Prostate gland (tissue), 2 donors: ENCODE measurements at regions not wholly inside any gene's neighbourhood (a gene's known extent, or its start where the extent isn't known, plus 50 kb on each side); places are given as distances from the start of the nearest gene placed in this dataset.

Source experiments
- POLR2A ChIP-seq: fragments of 450-650 bp; IDR thresholded peaks from one replicate; pipeline ENCODE4 v1.6.1; 2016; ENCODE audit warnings: antibody characterized with exemption, mild to moderate bottlenecking
- POLR2AphosphoS5 ChIP-seq: sonication (generic); formaldehyde crosslinking; IDR thresholded peaks from one replicate; pipeline ENCODE4 v1.6.1; 2017; ENCODE audit warnings: antibody characterized with exemption
- TF ChIP-seq, protein P1 (sequence below), 4 experiments: fragments of 200-600 bp in 2 of 4; fragments of 450-650 bp in 2 of 4; sonication (generic) in 2 of 4; IDR thresholded peaks; 1 replicate in 3 of 4; 2 replicates in 1 of 4; pipeline ENCODE4 v1.5.1; 2016 to 2019; ENCODE audit warnings: antibody characterized with exemption in 4 of 4, mild to moderate bottlenecking in 2 of 4, moderate library complexity in 2 of 4

DNA sequence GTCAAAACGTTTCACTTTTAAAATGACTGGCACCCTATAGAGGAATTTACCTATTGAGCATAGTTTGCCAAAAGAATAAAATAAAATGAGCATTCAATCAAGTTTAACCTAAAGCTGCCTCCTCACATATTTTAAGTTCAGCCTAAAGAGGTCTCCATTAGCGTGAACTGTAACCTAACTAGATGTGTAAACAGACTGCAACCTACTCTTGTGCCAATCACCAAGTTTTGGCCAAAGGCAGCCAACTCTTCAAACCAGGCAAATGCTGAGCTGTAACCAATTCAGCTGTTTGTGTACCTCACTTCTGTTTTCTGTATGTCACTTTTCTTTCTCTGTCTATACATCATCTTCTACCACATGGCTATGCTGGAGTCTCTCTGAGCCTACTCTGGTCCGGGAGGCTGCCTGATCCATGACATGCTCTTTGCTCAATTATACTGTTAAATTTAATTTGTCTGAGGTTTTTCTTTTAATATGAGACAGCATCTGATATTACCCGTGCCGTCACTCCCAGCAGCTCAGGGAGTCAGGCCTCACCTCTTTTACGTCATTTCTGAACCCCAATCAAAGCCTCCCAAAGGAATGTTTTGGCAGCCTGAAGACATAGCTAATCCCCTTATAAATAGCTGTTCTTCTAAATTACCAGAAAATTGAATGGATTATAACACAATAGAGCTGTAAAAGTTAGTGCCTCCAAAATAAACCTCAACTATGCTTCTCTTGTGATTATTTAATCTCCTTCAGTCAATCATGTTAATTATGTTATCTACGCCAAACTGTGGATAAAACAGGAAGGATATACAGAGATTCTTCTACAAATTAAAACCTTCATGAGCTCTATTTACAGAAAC is 81.0 kb upstream of the NR5A2 start:
- no peak for TF ChIP-seq POLR2AphosphoS5
- TF ChIP-seq, protein P1, sequence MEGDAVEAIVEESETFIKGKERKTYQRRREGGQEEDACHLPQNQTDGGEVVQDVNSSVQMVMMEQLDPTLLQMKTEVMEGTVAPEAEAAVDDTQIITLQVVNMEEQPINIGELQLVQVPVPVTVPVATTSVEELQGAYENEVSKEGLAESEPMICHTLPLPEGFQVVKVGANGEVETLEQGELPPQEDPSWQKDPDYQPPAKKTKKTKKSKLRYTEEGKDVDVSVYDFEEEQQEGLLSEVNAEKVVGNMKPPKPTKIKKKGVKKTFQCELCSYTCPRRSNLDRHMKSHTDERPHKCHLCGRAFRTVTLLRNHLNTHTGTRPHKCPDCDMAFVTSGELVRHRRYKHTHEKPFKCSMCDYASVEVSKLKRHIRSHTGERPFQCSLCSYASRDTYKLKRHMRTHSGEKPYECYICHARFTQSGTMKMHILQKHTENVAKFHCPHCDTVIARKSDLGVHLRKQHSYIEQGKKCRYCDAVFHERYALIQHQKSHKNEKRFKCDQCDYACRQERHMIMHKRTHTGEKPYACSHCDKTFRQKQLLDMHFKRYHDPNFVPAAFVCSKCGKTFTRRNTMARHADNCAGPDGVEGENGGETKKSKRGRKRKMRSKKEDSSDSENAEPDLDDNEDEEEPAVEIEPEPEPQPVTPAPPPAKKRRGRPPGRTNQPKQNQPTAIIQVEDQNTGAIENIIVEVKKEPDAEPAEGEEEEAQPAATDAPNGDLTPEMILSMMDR (IDR thresholded peaks at IDR 0.05) = no peak
- no peak for TF ChIP-seq POLR2A
